ENCODE measurements at regions not wholly inside any gene's neighbourhood (a gene's known extent, or its start where the extent isn't known, plus 50 kb on each side); places are given as distances from the start of the nearest gene placed in this dataset.

- no peak for DNase-seq
- Histone ChIP-seq H2AK5ac (ENCODE audit: low read depth, low read length) (no peak overlapping the region), H3K27me3 (ENCODE audit: control insufficient read depth, insufficient read depth, low read length) (no peaks in the 10 kb centered on the region), H2AK9ac (replicated peaks; ENCODE audit: low read depth, low read length, poor library complexity) (no peak overlapping the region), H2BK120ac (ENCODE audit: low read depth, low read length) (no peak overlapping the region), H3K4ac (ENCODE audit: low read depth, low read length) (no peak overlapping the region), H4K91ac (ENCODE audit: insufficient read depth, low read depth, low read length) (no peak overlapping the region), H3K23ac (ENCODE audit: low read depth, low read length) (no peak overlapping the region), H2BK5ac (ENCODE audit: low read depth, low read length, poor library complexity, severe bottlenecking) (no peak overlapping the region), H3K36me3 (ENCODE audit: control insufficient read depth, insufficient read depth, low read length) (no peaks in the 10 kb centered on the region), H3K9ac (ENCODE audit: low read depth, low read length) (no peak overlapping the region), H3K9me1 (ENCODE audit: insufficient read depth, low read length) (no peaks in the 10 kb centered on the region), H4K5ac (ENCODE audit: low read depth, low read length) (no peak overlapping the region), H4K20me1 (ENCODE audit: insufficient read depth, low read length) (no peaks in the 10 kb centered on the region), H3K27ac (ENCODE audit: insufficient read depth, low read length) (no peak overlapping the region), H4K8ac (ENCODE audit: low read depth in 2 of 2, low read length in 2 of 2) (no peak overlapping the region), H3K14ac (replicated peaks; ENCODE audit: low read depth, low read length) (no peak overlapping the region), H2AFZ (replicated peaks; ENCODE audit: low read length, poor library complexity) (no peak overlapping the region), H3K4me3 (ENCODE audit: insufficient read depth, low read depth, low read length) (no peak overlapping the region), H3K4me2 (ENCODE audit: low read depth, low read length) (no peak overlapping the region), H3K9me3 (ENCODE audit: control insufficient read depth, insufficient read depth, low read length) (no peaks in the 10 kb centered on the region), H3K18ac (ENCODE audit: low read depth, low read length) (no peak overlapping the region), H2BK15ac (ENCODE audit: low read depth, low read length) (no peak overlapping the region), H3K4me1 (ENCODE audit: control insufficient read depth, insufficient read depth, low read length) (no peaks in the 10 kb centered on the region), H3K56ac (ENCODE audit: extremely low read depth, insufficient read depth, low read length) (no peak overlapping the region), H3K79me1 (ENCODE audit: low read depth in 1 of 2, low read length in 2 of 2) (no peaks in the 10 kb centered on the region), H2BK20ac (ENCODE audit: low read depth, low read length) (no peak overlapping the region)
- dilution Hi-C loops (cut with HindIII; ENCODE audit: low sequenced_read_pairs, unreplicated experiment) (no loop called here), intact Hi-C loops (cut with micrococcal nuclease) (no loop called here), in situ Hi-C loops (cut with MboI; ENCODE audit: low sequenced_read_pairs) (no loop called here)
- no peak for ATAC-seq (ENCODE audit: low read depth)
- TF ChIP-seq CTCF (conservative IDR thresholded peaks at IDR 0.05; ENCODE audit: low read depth, low read length) (no peak), USF2 (IDR thresholded peaks at IDR 0.05; ENCODE audit: low read depth, low read length) (no peak), RCOR1 (IDR thresholded peaks at IDR 0.05; ENCODE audit: insufficient replicate concordance, low read length) (no peak), RFX5 (IDR thresholded peaks at IDR 0.05; ENCODE audit: low read depth, low read length) (no peak), CEBPB (IDR thresholded peaks at IDR 0.05; ENCODE audit: low read depth, low read length) (no peak), NFE2L2 (IDR thresholded peaks at IDR 0.05; ENCODE audit: low read depth, low read length) (no peak)
- WGBS, 2 experiments (ENCODE audit: extremely low coverage in 2 of 2, insufficient read length in 1 of 2), result no CpG with 5 or more reads among the region's 1 CpG
- no TSS peak for BruUV-seq (replicated peaks)
- ChIA-PET CTCF (no interaction called here), POLR2A (ENCODE audit: unreplicated experiment) (no interaction called here)
These were observed 929.3 kb downstream of the PCDH19 start for GRCh38 chrX:99480728-99481127.

All from IMR-90 (cell line).